ENCODE measurements at regions not wholly inside any gene's neighbourhood (a gene's known extent, or its start where the extent isn't known, plus 50 kb on each side); places are given as distances from the start of the nearest gene placed in this dataset.

- H3K4me3 ChIP-seq (ENCODE audit: low read length) = no peak overlapping the region
- no peaks in the 10 kb centered on the region for H4K20me1 ChIP-seq (ENCODE audit: insufficient read depth)
- no peak overlapping the region for H3K4me2 ChIP-seq (ENCODE audit: low read length)
- no peaks in the 10 kb centered on the region for H3K27me3 ChIP-seq (ENCODE audit: insufficient read depth, low read depth, low read length)
- no peak overlapping the region for H2AFZ ChIP-seq (ENCODE audit: low read depth, low read length)
- H3K9me2 ChIP-seq (ENCODE audit: insufficient read depth, low read length) = no peaks in the 10 kb centered on the region
- H3K27ac ChIP-seq (ENCODE audit: low read length) = no peak overlapping the region
- no peak for TF ChIP-seq REST (IDR thresholded peaks at IDR 0.05; ENCODE audit: borderline replicate concordance)
- TF ChIP-seq MXI1 (conservative IDR thresholded peaks at IDR 0.05; ENCODE audit: poor library complexity, severe bottlenecking) = no peak
- TF ChIP-seq EP300 (conservative IDR thresholded peaks at IDR 0.05; ENCODE audit: poor library complexity, severe bottlenecking) = no peak
- TF ChIP-seq CTCF (IDR thresholded peaks at IDR 0.05; ENCODE audit: poor library complexity, severe bottlenecking) = no peak
- TF ChIP-seq RAD21 (conservative IDR thresholded peaks at IDR 0.05) = no peak
- no peak for TF ChIP-seq TAF1 (IDR thresholded peaks at IDR 0.05; ENCODE audit: low read depth)
- no peak for TF ChIP-seq SMC3 (conservative IDR thresholded peaks at IDR 0.05; ENCODE audit: poor library complexity)
- no peak for TF ChIP-seq POLR2AphosphoS5 (IDR thresholded peaks at IDR 0.05)
- no peak for TF ChIP-seq EZH2 (IDR thresholded peaks at IDR 0.05; ENCODE audit: borderline replicate concordance, insufficient read depth, low read length, poor library complexity, severe bottlenecking)
- no peaks in the 10 kb centered on the region for H3F3A ChIP-seq (ENCODE audit: insufficient read depth, low read length, poor library complexity, severe bottlenecking)
- no peaks in the 10 kb centered on the region for H3K36me3 ChIP-seq (ENCODE audit: insufficient read depth, low read length)
- no peaks in the 10 kb centered on the region for H3K9me3 ChIP-seq (ENCODE audit: low read length)
- no peaks in the 10 kb centered on the region for H3K79me2 ChIP-seq (replicated peaks; ENCODE audit: insufficient read depth, low read length)
- H3K9ac ChIP-seq (ENCODE audit: low read length) = no peak overlapping the region
These were observed 562.7 kb downstream of the PPARGC1A start for GRCh38 chr4:23327120-23327519.

DNA sequence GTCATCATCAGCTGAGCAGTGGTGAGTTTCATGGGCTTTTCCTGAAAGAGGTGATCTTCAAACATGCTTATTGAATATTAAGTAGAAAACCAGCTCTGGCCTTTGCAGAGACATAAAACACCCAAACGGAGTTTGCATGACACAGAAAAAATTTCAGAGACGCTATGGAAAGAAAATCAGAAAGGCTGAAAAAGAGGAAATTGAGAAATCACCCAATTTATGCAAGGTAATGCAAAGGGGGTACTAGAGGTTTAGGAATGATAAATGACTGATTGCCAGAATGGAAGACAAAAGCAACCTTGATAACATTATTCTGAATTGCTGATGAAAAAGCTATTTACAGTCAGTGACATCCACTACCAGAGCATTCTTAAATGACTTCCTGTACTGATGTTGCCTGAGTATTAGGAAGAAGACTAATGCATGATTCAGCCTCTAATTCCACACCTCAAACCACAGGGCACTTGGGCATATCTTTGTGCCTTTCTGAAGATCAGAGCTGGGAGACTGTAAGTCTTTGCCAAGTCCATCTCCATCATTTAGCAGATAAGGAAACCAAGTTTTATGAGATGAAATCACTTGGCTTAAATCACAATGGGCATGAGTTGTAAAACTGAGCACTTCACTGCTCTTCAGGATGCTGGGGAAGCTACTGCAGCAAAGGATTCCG, 565.7 kb downstream of the PPARGC1A start:
- H3K27ac ChIP-seq (ENCODE audit: low read length) = no peak overlapping the region
- H3K9me3 ChIP-seq (ENCODE audit: low read length) = no peaks in the 10 kb centered on the region
- H3K27me3 ChIP-seq (ENCODE audit: insufficient read depth, low read depth, low read length) = no peaks in the 10 kb centered on the region
- H3K4me2 ChIP-seq (ENCODE audit: low read length) = no peak overlapping the region
- no peak for TF ChIP-seq CTCF (IDR thresholded peaks at IDR 0.05; ENCODE audit: poor library complexity, severe bottlenecking)
- TF ChIP-seq MXI1 (conservative IDR thresholded peaks at IDR 0.05; ENCODE audit: poor library complexity, severe bottlenecking) = no peak
- H3K79me2 ChIP-seq (replicated peaks; ENCODE audit: insufficient read depth, low read length) = no peaks in the 10 kb centered on the region
- no peaks in the 10 kb centered on the region for H4K20me1 ChIP-seq (ENCODE audit: insufficient read depth)
- no peaks in the 10 kb centered on the region for H3F3A ChIP-seq (ENCODE audit: insufficient read depth, low read length, poor library complexity, severe bottlenecking)
- H2AFZ ChIP-seq (ENCODE audit: low read depth, low read length) = no peak overlapping the region
- no peaks in the 10 kb centered on the region for H3K36me3 ChIP-seq (ENCODE audit: insufficient read depth, low read length)
- H3K9me2 ChIP-seq (ENCODE audit: insufficient read depth, low read length) = no peaks in the 10 kb centered on the region
- H3K9ac ChIP-seq (ENCODE audit: low read length) = no peak overlapping the region
- H3K4me3 ChIP-seq (ENCODE audit: low read length) = no peak overlapping the region

Measured in neural cell (in vitro differentiated cells).